Activated B cell treated with CpG ODN at 0.5 μM for 24 hours (primary cell): ENCODE measurements at regions not wholly inside any gene's neighbourhood (a gene's known extent, or its start where the extent isn't known, plus 50 kb on each side); places are given as distances from the start of the nearest gene placed in this dataset.

Source experiments
- ATAC-seq: fragments of 200-7000 bp; cut with Tn5 transposase; one replicate; pipeline ENCODE4 v1.10.0; 2021; ENCODE audit warnings: low read depth, mild to moderate bottlenecking, moderate library complexity
- CTCF ChIA-PET: fragments of 350-600 bp; sonication (Branson Sonifier 250); formaldehyde crosslinking; loops from one replicate; lab custom pipeline; 2021; ENCODE audit warnings: antibody characterized with exemption; lab: Charles Lee
- POLR2A ChIA-PET: fragments of 350-600 bp; sonication (Branson Sonifier 250); formaldehyde crosslinking; loops from one replicate; lab custom pipeline; 2021; ENCODE audit warnings: antibody characterized with exemption; lab: Charles Lee
- DNase-seq: peaks from one replicate; pipeline ENCODE4 v3.0.0; 2022
- H3K27ac Mint-ChIP-seq: one replicate; pipeline ENCODE4 v1.8.0; 2020; ENCODE audit warnings: mixed read lengths
- H3K27me3 Mint-ChIP-seq: one replicate; pipeline ENCODE4 v1.8.0; 2021; ENCODE audit warnings: mixed read lengths
- H3K36me3 Mint-ChIP-seq: one replicate; pipeline ENCODE4 v1.8.0; 2021; ENCODE audit warnings: low read depth, mixed read lengths
- H3K4me1 Mint-ChIP-seq: one replicate; pipeline ENCODE4 v1.8.0; 2021; ENCODE audit warnings: mixed read lengths
- H3K4me3 Mint-ChIP-seq: one replicate; pipeline ENCODE4 v1.8.0; 2020; ENCODE audit warnings: mild to moderate bottlenecking, mixed read lengths
- H3K9me3 Mint-ChIP-seq: one replicate; pipeline ENCODE4 v1.8.0; 2020; ENCODE audit warnings: mixed read lengths
- CTCF ChIP-seq: fragments of 200-600 bp; IDR thresholded peaks from one replicate; pipeline ENCODE4 v1.8.0; 2022; ENCODE audit warnings: antibody characterized with exemption, mild to moderate bottlenecking
- intact Hi-C: fragments of 100-400 bp; cut with micrococcal nuclease; formaldehyde crosslinking; loops from one replicate; pipeline ENCODE4 v1.15.1; 2024

GRCh38 chr17:34816848-34817247 lies 144.4 kb downstream of the CCT6B start:
- no peaks in the 10 kb centered on the region for H3K9me3 Mint-ChIP-seq
- DNase-seq, result no peak
- peaks cover 2% of the 10 kb centered on the region for H3K27me3 Mint-ChIP-seq
- ATAC-seq, result no peak
- no peaks in the 10 kb centered on the region for H3K36me3 Mint-ChIP-seq
- intact Hi-C loops, result no loop called here
- no peak overlapping the region for H3K4me3 Mint-ChIP-seq
- ChIA-PET CTCF (no interaction called here), POLR2A (no interaction called here)
- no peak overlapping the region for H3K27ac Mint-ChIP-seq
- no peak for TF ChIP-seq CTCF
- H3K4me1 Mint-ChIP-seq, result no peaks in the 10 kb centered on the region

DNA sequence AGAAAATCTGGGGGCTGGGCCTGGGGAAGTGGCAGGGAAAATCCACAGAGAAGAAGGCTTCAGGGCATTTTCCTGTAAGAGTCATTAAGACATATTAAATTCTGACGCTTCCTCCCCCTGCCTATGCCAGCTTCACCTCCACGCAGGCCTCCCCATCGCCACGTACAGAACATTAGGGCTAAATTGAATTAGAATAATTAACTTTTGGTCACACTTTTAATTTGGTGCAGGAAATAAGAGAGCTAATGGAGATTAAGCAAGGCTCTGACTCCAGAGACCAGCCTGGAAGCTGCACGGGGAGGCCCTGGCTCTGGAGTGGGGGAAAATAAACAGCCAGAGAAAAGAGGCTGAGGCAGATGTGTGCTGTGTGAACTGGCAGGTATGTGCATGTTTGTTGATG lies 148.0 kb downstream of the CCT6B start:
- no peaks in the 10 kb centered on the region for H3K9me3 Mint-ChIP-seq
- POLR2A ChIA-PET, result no interaction called here
- no peak for TF ChIP-seq CTCF
- H3K36me3 Mint-ChIP-seq, result no peaks in the 10 kb centered on the region
- ATAC-seq (no peak), DNase-seq (no peak)
- CTCF ChIA-PET, result no interaction called here
- H3K4me1 Mint-ChIP-seq, result no peaks in the 10 kb centered on the region
- H3K27ac Mint-ChIP-seq, result no peak overlapping the region
- H3K4me3 Mint-ChIP-seq, result no peak overlapping the region
- intact Hi-C loops, result no loop called here
- peaks cover 5% of the 10 kb centered on the region for H3K27me3 Mint-ChIP-seq

- Mint-ChIP-seq H3K9me3 (no peaks in the 10 kb centered on the region), H3K27ac (no peak overlapping the region), H3K4me1 (no peaks in the 10 kb centered on the region), H3K27me3 (peaks cover 10% of the 10 kb centered on the region), H3K4me3 (no peak overlapping the region), H3K36me3 (no peaks in the 10 kb centered on the region)
- ChIA-PET CTCF (no interaction called here), POLR2A (no interaction called here)
- intact Hi-C loops, result no loop called here
- TF ChIP-seq CTCF, result no peak
- no peak for ATAC-seq
- no peak for DNase-seq
Observed at GRCh38 chr17:34811561-34811960, 149.7 kb downstream of the CCT6B start.

DNA sequence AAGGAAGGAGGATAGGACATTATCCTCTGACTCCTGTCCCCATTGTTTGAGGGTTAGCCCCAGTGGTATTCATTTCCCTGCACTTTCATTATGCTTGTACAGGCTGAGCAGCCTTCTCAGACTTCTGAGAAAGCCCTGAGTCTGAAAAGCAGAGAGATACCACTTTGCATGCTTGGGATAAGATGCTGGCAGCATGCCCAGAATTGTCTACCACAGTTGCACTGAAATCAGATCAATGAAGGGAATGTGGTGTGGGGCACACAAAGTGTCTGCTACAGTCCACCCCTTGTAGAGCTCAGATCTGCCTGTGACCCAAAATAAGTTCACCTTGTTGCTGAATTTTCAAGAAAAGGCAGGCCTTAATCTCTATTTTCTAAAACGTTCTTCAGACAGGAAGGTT lies 160.6 kb downstream of the CCT6B start:
- Mint-ChIP-seq H3K27me3 (peaks cover 22% of the 10 kb centered on the region), H3K36me3 (no peaks in the 10 kb centered on the region), H3K4me1 (no peaks in the 10 kb centered on the region), H3K4me3 (no peak overlapping the region), H3K27ac (no peak overlapping the region), H3K9me3 (no peaks in the 10 kb centered on the region)
- CTCF ChIA-PET, result no interaction called here
- intact Hi-C loops, result no loop called here
- TF ChIP-seq CTCF, result no peak
- ATAC-seq, result no peak
- POLR2A ChIA-PET, result no interaction called here
- DNase-seq, result no peak

DNA sequence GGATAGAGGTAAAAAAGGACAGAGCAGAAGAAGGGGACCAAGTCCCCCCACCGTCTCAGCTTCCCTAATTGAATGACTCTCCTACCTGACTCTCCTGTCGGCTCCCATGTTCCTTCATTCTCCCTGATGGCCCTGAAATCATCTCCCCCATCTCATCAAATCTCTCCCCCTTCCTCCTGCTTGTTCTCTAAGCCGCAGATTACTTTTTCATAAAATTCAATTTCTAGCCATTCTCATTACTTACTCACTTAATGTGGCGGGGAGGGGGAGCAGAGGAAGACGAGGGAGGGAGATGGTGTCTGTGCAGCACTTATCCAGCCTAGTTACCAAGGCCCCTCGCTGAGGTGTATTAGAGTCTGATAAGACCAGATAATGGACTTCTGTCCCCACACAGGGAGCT lies 161.5 kb downstream of the CCT6B start:
- H3K36me3 Mint-ChIP-seq, result no peaks in the 10 kb centered on the region
- intact Hi-C loops, result no loop called here
- no peaks in the 10 kb centered on the region for H3K4me1 Mint-ChIP-seq
- TF ChIP-seq CTCF, result no peak
- H3K27ac Mint-ChIP-seq, result no peak overlapping the region
- H3K4me3 Mint-ChIP-seq, result no peak overlapping the region
- ChIA-PET POLR2A (no interaction called here), CTCF (no interaction called here)
- H3K9me3 Mint-ChIP-seq, result no peaks in the 10 kb centered on the region
- no peak for ATAC-seq
- peaks cover 15% of the 10 kb centered on the region for H3K27me3 Mint-ChIP-seq
- DNase-seq, result no peak
